Liver (tissue), 3 donors: ENCODE measurements at regions not wholly inside any gene's neighbourhood (a gene's known extent, or its start where the extent isn't known, plus 50 kb on each side); places are given as distances from the start of the nearest gene placed in this dataset.

Experiments used
- ATF3 ChIP-seq: IDR thresholded peaks from 2 replicates; pipeline ENCODE4 v1.6.1; 2016; ENCODE audit warnings: antibody characterized with exemption
- CTCF ChIP-seq: fragments of 150-350 bp; IDR thresholded peaks from 2 replicates; pipeline ENCODE4 v1.5.1; 2017; ENCODE audit warnings: improper control_type of control experiment, low read depth, low read length; ENCODE audit not compliant: missing input control
- EGR1 ChIP-seq, 2 donors: IDR thresholded peaks; 2 replicates each; pipeline ENCODE4 v1.6.1; 2016 to 2018; ENCODE audit warnings: antibody characterized with exemption in 2 of 2, low read depth in 2 of 2
- GABPA ChIP-seq, 2 donors: IDR thresholded peaks in 1 of 2; conservative IDR thresholded peaks in 1 of 2; 2 replicates each; pipeline ENCODE4 v1.6.1; 2016; ENCODE audit warnings: antibody characterized with exemption in 2 of 2, mild to moderate bottlenecking in 1 of 2, moderate library complexity in 1 of 2
- JUND ChIP-seq, 2 donors: IDR thresholded peaks; 2 replicates each; pipeline ENCODE4 v1.6.1; 2016; ENCODE audit warnings: antibody characterized with exemption in 2 of 2
- MAX ChIP-seq: IDR thresholded peaks from 2 replicates; pipeline ENCODE4 v1.6.1; 2016; ENCODE audit warnings: antibody characterized with exemption
- NR2F2 ChIP-seq: IDR thresholded peaks from 2 replicates; pipeline ENCODE4 v1.6.1; 2016; ENCODE audit warnings: antibody characterized with exemption
- RAD21 ChIP-seq, 2 donors: IDR thresholded peaks; 2 replicates each; pipeline ENCODE4 v1.6.1; 2016; ENCODE audit warnings: antibody characterized with exemption in 2 of 2, mild to moderate bottlenecking in 2 of 2
- REST ChIP-seq: IDR thresholded peaks from 2 replicates; pipeline ENCODE4 v1.6.1; 2016; ENCODE audit warnings: antibody characterized with exemption, mild to moderate bottlenecking
- RXRA ChIP-seq, 2 donors: IDR thresholded peaks; 2 replicates each; pipeline ENCODE4 v1.6.1; 2017 to 2018; ENCODE audit warnings: antibody characterized with exemption in 2 of 2, mild to moderate bottlenecking in 1 of 2
- TAF1 ChIP-seq: conservative IDR thresholded peaks from 2 replicates; pipeline ENCODE4 v1.6.1; 2016; ENCODE audit warnings: antibody characterized with exemption, mild to moderate bottlenecking
- YY1 ChIP-seq: IDR thresholded peaks from 2 replicates; pipeline ENCODE4 v1.6.1; 2016; ENCODE audit warnings: antibody characterized with exemption, mild to moderate bottlenecking
- donor health status: healthy.
- donor health status: healthy.

- TF ChIP-seq CTCF (no peak), REST (no peak), ATF3 (no peak), YY1 (no peak), TAF1 (no peak), JUND (IDR thresholded peaks at IDR 0.05) (no peak), NR2F2 (no peak), RAD21 (IDR thresholded peaks at IDR 0.05) (no peak), GABPA (IDR thresholded peaks at IDR 0.05 in 1 of 2, conservative IDR thresholded peaks at IDR 0.05 in 1 of 2) (no peak), RXRA (IDR thresholded peaks at IDR 0.05) (no peak), MAX (no peak), EGR1 (IDR thresholded peaks at IDR 0.05; ENCODE audit: low read depth in 2 of 2) (no peak)
Measured at GRCh38 chr1:209101106-209101505, 482.4 kb upstream of the CAMK1G start.
